NOMO-1 (cell line): ENCODE measurements at regions not wholly inside any gene's neighbourhood (a gene's known extent, or its start where the extent isn't known, plus 50 kb on each side); places are given as distances from the start of the nearest gene placed in this dataset.
"Not testable (repeated sequence)": the region's sequence is repeated elsewhere in the genome, so short reads cannot be mapped to it uniquely, and the experiment has no call there.

Source experiments
- DNase-seq, 2 experiments: peaks; one replicate each; lab custom pipeline; 2025; ENCODE audit not compliant: unreplicated experiment in 2 of 2; lab: John Stamatoyannopoulos, UW

- DNase-seq: peak in 1 of 2 experiments; percentile 0
Measured at GRCh38 chr12:83343767-83344166, 657.1 kb downstream of the TMTC2 start.

GRCh38 chr12:83335748-83336147, 649.0 kb downstream of the TMTC2 start:
- DNase-seq: no peak

GRCh38 chr12:83326666-83327065, 640.0 kb downstream of the TMTC2 start:
- no peak for DNase-seq

GRCh38 chr12:83323866-83324265, 637.2 kb downstream of the TMTC2 start:
- DNase-seq: no peak

GRCh38 chr12:83322809-83323208, 636.1 kb downstream of the TMTC2 start:
- DNase-seq: no peak

GRCh38 chr12:83321971-83322370, 635.3 kb downstream of the TMTC2 start:
- no peak for DNase-seq

- DNase-seq: peak; percentile 88 to 99
Measured at GRCh38 chr12:83320350-83320749, 633.6 kb downstream of the TMTC2 start.

GRCh38 chr12:83318386-83319098, 631.8 kb downstream of the TMTC2 start:
- DNase-seq: peak in 1 of 2 experiments; percentile 21

GRCh38 chr12:83317595-83317994, 630.9 kb downstream of the TMTC2 start:
- no peak for DNase-seq

- DNase-seq: no peak
Measured at GRCh38 chr12:83313827-83314226, 627.1 kb downstream of the TMTC2 start.

- DNase-seq: no peak
Measured at GRCh38 chr12:83313322-83313721, 626.6 kb downstream of the TMTC2 start.

- no peak for DNase-seq
Measured at GRCh38 chr12:83276904-83277303, 590.2 kb downstream of the TMTC2 start.

- DNase-seq: no peak
Measured at GRCh38 chr12:83271201-83271600, 584.5 kb downstream of the TMTC2 start.

- DNase-seq: no peak
Measured at GRCh38 chr12:83265808-83266207, 579.1 kb downstream of the TMTC2 start.

- DNase-seq: no peak
Measured at GRCh38 chr12:83261998-83262397, 575.3 kb downstream of the TMTC2 start.

- DNase-seq: not testable (repeated sequence)
Measured at GRCh38 chr12:83260126-83260525, 573.4 kb downstream of the TMTC2 start.

- no peak for DNase-seq
Measured at GRCh38 chr12:83257726-83258125, 571.0 kb downstream of the TMTC2 start.

- DNase-seq: no peak
Measured at GRCh38 chr12:83256562-83256961, 569.9 kb downstream of the TMTC2 start.

- DNase-seq: no peak
Measured at GRCh38 chr12:83250866-83251265, 564.2 kb downstream of the TMTC2 start.

- DNase-seq: no peak
Measured at GRCh38 chr12:83245156-83245555, 558.5 kb downstream of the TMTC2 start.

- DNase-seq: no peak
Measured at GRCh38 chr12:83244001-83244400, 557.3 kb downstream of the TMTC2 start.

GRCh38 chr12:83233987-83234386, 547.3 kb downstream of the TMTC2 start:
- DNase-seq: not testable (repeated sequence)

GRCh38 chr12:83226960-83227359, 540.3 kb downstream of the TMTC2 start:
- DNase-seq: not testable (repeated sequence)
